ENCODE measurements at regions not wholly inside any gene's neighbourhood (a gene's known extent, or its start where the extent isn't known, plus 50 kb on each side); places are given as distances from the start of the nearest gene placed in this dataset.

GRCh38 chr1:177700856-177701255 is 269.0 kb downstream of the SEC16B start:
- H3K36me3 ChIP-seq (ENCODE audit: control insufficient read depth in 4 of 4, insufficient read depth in 3 of 4, low read depth in 1 of 4, low read length in 3 of 4), result no peaks in the 10 kb centered on the region
- no peak overlapping the region for H3K27ac ChIP-seq (ENCODE audit: low read depth in 1 of 2, low read length in 2 of 2)

DNA sequence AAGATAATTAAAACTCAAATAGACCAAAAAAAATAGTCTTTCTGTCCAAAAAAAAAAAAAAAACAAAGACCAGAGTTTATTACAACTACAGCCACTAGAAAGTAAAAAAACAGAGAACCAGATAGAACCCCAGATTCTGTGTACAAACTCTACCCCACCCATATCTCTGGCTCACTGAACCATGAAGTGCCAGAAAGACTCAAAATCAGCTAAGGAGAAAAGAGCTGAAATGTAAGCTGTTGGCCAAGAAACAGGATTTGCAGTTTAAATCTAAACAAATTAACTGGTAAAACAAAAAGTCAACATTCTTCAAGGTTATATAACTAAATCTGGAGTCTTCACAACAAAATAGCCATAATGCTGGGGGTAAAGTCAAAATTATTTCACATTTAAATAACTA is 278.9 kb downstream of the SEC16B start:
- TF ChIP-seq, protein P1, sequence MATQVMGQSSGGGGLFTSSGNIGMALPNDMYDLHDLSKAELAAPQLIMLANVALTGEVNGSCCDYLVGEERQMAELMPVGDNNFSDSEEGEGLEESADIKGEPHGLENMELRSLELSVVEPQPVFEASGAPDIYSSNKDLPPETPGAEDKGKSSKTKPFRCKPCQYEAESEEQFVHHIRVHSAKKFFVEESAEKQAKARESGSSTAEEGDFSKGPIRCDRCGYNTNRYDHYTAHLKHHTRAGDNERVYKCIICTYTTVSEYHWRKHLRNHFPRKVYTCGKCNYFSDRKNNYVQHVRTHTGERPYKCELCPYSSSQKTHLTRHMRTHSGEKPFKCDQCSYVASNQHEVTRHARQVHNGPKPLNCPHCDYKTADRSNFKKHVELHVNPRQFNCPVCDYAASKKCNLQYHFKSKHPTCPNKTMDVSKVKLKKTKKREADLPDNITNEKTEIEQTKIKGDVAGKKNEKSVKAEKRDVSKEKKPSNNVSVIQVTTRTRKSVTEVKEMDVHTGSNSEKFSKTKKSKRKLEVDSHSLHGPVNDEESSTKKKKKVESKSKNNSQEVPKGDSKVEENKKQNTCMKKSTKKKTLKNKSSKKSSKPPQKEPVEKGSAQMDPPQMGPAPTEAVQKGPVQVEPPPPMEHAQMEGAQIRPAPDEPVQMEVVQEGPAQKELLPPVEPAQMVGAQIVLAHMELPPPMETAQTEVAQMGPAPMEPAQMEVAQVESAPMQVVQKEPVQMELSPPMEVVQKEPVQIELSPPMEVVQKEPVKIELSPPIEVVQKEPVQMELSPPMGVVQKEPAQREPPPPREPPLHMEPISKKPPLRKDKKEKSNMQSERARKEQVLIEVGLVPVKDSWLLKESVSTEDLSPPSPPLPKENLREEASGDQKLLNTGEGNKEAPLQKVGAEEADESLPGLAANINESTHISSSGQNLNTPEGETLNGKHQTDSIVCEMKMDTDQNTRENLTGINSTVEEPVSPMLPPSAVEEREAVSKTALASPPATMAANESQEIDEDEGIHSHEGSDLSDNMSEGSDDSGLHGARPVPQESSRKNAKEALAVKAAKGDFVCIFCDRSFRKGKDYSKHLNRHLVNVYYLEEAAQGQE (IDR thresholded peaks at IDR 0.05), result no peak
- no peak for TF ChIP-seq CTCF (IDR thresholded peaks at IDR 0.05; ENCODE audit: low read depth, low read length, missing input control)
- no peak for TF ChIP-seq MAX (IDR thresholded peaks at IDR 0.05)
- no peak for TF ChIP-seq NR2F2 (IDR thresholded peaks at IDR 0.05)
- no peak for TF ChIP-seq HNF4A (conservative IDR thresholded peaks at IDR 0.05)
- no peak for TF ChIP-seq RXRA (IDR thresholded peaks at IDR 0.05)
- TF ChIP-seq RAD21 (IDR thresholded peaks at IDR 0.05), result no peak
- no peak for TF ChIP-seq HNF4G (IDR thresholded peaks at IDR 0.05)
- no peak for TF ChIP-seq FOXA1 (IDR thresholded peaks at IDR 0.05)
- no peak for TF ChIP-seq SP1 (IDR thresholded peaks at IDR 0.05)
- TF ChIP-seq, protein P2, sequence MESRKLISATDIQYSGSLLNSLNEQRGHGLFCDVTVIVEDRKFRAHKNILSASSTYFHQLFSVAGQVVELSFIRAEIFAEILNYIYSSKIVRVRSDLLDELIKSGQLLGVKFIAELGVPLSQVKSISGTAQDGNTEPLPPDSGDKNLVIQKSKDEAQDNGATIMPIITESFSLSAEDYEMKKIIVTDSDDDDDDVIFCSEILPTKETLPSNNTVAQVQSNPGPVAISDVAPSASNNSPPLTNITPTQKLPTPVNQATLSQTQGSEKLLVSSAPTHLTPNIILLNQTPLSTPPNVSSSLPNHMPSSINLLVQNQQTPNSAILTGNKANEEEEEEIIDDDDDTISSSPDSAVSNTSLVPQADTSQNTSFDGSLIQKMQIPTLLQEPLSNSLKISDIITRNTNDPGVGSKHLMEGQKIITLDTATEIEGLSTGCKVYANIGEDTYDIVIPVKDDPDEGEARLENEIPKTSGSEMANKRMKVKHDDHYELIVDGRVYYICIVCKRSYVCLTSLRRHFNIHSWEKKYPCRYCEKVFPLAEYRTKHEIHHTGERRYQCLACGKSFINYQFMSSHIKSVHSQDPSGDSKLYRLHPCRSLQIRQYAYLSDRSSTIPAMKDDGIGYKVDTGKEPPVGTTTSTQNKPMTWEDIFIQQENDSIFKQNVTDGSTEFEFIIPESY (IDR thresholded peaks at IDR 0.05), result no peak
- no peak for TF ChIP-seq JUND (IDR thresholded peaks at IDR 0.05)
- TF ChIP-seq, protein P3, sequence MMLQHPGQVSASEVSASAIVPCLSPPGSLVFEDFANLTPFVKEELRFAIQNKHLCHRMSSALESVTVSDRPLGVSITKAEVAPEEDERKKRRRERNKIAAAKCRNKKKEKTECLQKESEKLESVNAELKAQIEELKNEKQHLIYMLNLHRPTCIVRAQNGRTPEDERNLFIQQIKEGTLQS (IDR thresholded peaks at IDR 0.05), result no peak
- no peak for TF ChIP-seq TAF1 (conservative IDR thresholded peaks at IDR 0.05)
- no peak for TF ChIP-seq YY1 (IDR thresholded peaks at IDR 0.05)
- TF ChIP-seq EGR1 (IDR thresholded peaks at IDR 0.05; ENCODE audit: low read depth in 2 of 2), result no peak
- no peak for TF ChIP-seq FOXA2 (IDR thresholded peaks at IDR 0.05)
- TF ChIP-seq GABPA (IDR thresholded peaks at IDR 0.05 in 1 of 2, conservative IDR thresholded peaks at IDR 0.05 in 1 of 2), result no peak
- DNase-seq (ENCODE audit: low spot score), result no peak

More at GRCh38 chr1:177700856-177701255, 269.0 kb downstream of the SEC16B start:
- H3K4me1 ChIP-seq (ENCODE audit: control insufficient read depth in 4 of 4, insufficient read depth in 4 of 4, low read length in 3 of 4), result peaks cover 0 to 18% (median 14%) of the 10 kb centered on the region in 4 donors
- no peak overlapping the region for H3K4me3 ChIP-seq (ENCODE audit: low read depth in 1 of 3, low read length in 3 of 3)
- no peak overlapping the region for H3K9ac ChIP-seq (ENCODE audit: low read depth in 1 of 2, low read length in 2 of 2)
- no peak for TF ChIP-seq GABPA (IDR thresholded peaks at IDR 0.05 in 1 of 2, conservative IDR thresholded peaks at IDR 0.05 in 1 of 2)
- TF ChIP-seq SP1 (IDR thresholded peaks at IDR 0.05), result no peak
- no peak for TF ChIP-seq TAF1 (conservative IDR thresholded peaks at IDR 0.05)
- TF ChIP-seq, protein P2 (IDR thresholded peaks at IDR 0.05), result no peak
- TF ChIP-seq RXRA (IDR thresholded peaks at IDR 0.05), result no peak
- no peak for TF ChIP-seq HNF4A (conservative IDR thresholded peaks at IDR 0.05)
- no peak for DNase-seq (ENCODE audit: low spot score)
- H3K9me3 ChIP-seq (ENCODE audit: control insufficient read depth in 4 of 4, low read length in 3 of 4), result no peaks in the 10 kb centered on the region
- no peaks in the 10 kb centered on the region for H3K27me3 ChIP-seq (ENCODE audit: control insufficient read depth in 4 of 4, insufficient read depth in 4 of 4, low read length in 3 of 4)
- 72% methylated on average over 5 of the region's 5 CpGs for WGBS

More for the DNA sequence above, 278.9 kb downstream of the SEC16B start:
- Histone ChIP-seq H3K4me3 (ENCODE audit: low read depth in 1 of 3, low read length in 3 of 3) (no peak overlapping the region), H3K36me3 (ENCODE audit: control insufficient read depth in 4 of 4, insufficient read depth in 3 of 4, low read depth in 1 of 4, low read length in 3 of 4) (no peaks in the 10 kb centered on the region), H3K27ac (ENCODE audit: low read depth in 1 of 2, low read length in 2 of 2) (no peak overlapping the region), H3K9me3 (ENCODE audit: control insufficient read depth in 4 of 4, low read length in 3 of 4) (no peaks in the 10 kb centered on the region), H3K9ac (ENCODE audit: low read depth in 1 of 2, low read length in 2 of 2) (no peak overlapping the region), H3K4me1 (ENCODE audit: control insufficient read depth in 4 of 4, insufficient read depth in 4 of 4, low read length in 3 of 4) (no peaks in the 10 kb centered on the region), H3K27me3 (ENCODE audit: control insufficient read depth in 4 of 4, insufficient read depth in 4 of 4, low read length in 3 of 4) (no peaks in the 10 kb centered on the region)
